Neural cell (in vitro differentiated cells): ENCODE measurements at regions not wholly inside any gene's neighbourhood (a gene's known extent, or its start where the extent isn't known, plus 50 kb on each side); places are given as distances from the start of the nearest gene placed in this dataset.

ENCODE experiments used
- H2AFZ ChIP-seq: fragments of 200-600, 300-800 bp; sonication (generic), shearing (Covaris generic); 2 replicates; pipeline ENCODE4 v1.6.0; 2014; ENCODE audit warnings: low read depth, mild to moderate bottlenecking, antibody characterized with exemption, low read length, moderate library complexity
- H3F3A ChIP-seq: fragments of 200-600 bp; shearing (Covaris generic); 2 replicates; pipeline ENCODE4 v1.6.1; 2016; ENCODE audit warnings: mild to moderate bottlenecking, moderate library complexity, mixed read lengths, antibody characterized with exemption, low read length; ENCODE audit not compliant: insufficient read depth, poor library complexity, severe bottlenecking
- H3K27ac ChIP-seq: fragments of 200-600, 300-800 bp; sonication (generic), shearing (Covaris generic); 2 replicates; pipeline ENCODE4 v1.5.1; 2014; ENCODE audit warnings: mild to moderate bottlenecking, low read length, moderate library complexity
- H3K27me3 ChIP-seq: fragments of 300-800, 200-600 bp; sonication (generic), shearing (Covaris generic); 2 replicates; pipeline ENCODE4 v1.6.0; 2014; ENCODE audit warnings: mild to moderate bottlenecking, low read depth, low read length, moderate library complexity; ENCODE audit not compliant: insufficient read depth
- H3K36me3 ChIP-seq: fragments of 300-800, 200-600 bp; sonication (generic), shearing (Covaris generic); 2 replicates; pipeline ENCODE4 v1.5.1; 2014; ENCODE audit warnings: mild to moderate bottlenecking, antibody characterized with exemption, low read length, moderate library complexity; ENCODE audit not compliant: insufficient read depth
- H3K4me2 ChIP-seq: fragments of 300-800, 200-600 bp; sonication (generic), shearing (Covaris generic); 2 replicates; pipeline ENCODE4 v1.6.0; 2014; ENCODE audit warnings: mild to moderate bottlenecking, low read length
- H3K4me3 ChIP-seq: fragments of 300-800, 200-600 bp; sonication (generic), shearing (Covaris generic); 2 replicates; pipeline ENCODE4 v1.5.1; 2014; ENCODE audit warnings: mild to moderate bottlenecking, low read length, moderate library complexity
- H3K79me2 ChIP-seq: fragments of 200-600 bp; shearing (Covaris generic); replicated peaks from 2 replicates; pipeline ENCODE4 v1.6.0; 2014; ENCODE audit warnings: mild to moderate bottlenecking, low read length, moderate library complexity; ENCODE audit not compliant: insufficient read depth
- H3K9ac ChIP-seq: fragments of 300-800, 200-600 bp; sonication (generic), shearing (Covaris generic); 2 replicates; pipeline ENCODE4 v1.6.1; 2016; ENCODE audit warnings: mild to moderate bottlenecking, low read length, mixed read lengths
- H3K9me2 ChIP-seq: fragments of 200-600 bp; shearing (Covaris generic); 2 replicates; pipeline ENCODE4 v1.6.1; 2016; ENCODE audit warnings: mild to moderate bottlenecking, low read length, mixed read lengths; ENCODE audit not compliant: insufficient read depth
- H3K9me3 ChIP-seq: fragments of 200-600, 300-800 bp; sonication (generic), shearing (Covaris generic); 2 replicates; pipeline ENCODE4 v1.6.1; 2016; ENCODE audit warnings: mild to moderate bottlenecking, mixed run types, low read length, moderate library complexity, mixed read lengths
- H4K20me1 ChIP-seq: fragments of 200-600 bp; shearing (Covaris generic); 2 replicates; pipeline ENCODE4 v1.6.1; 2016; ENCODE audit warnings: mild to moderate bottlenecking, mixed run types; ENCODE audit not compliant: insufficient read depth
- CTCF ChIP-seq: fragments of 450-650 bp; IDR thresholded peaks from 2 replicates; pipeline ENCODE4 v1.5.1; 2014; ENCODE audit warnings: antibody characterized with exemption, mild to moderate bottlenecking, moderate library complexity; ENCODE audit not compliant: poor library complexity, severe bottlenecking
- EP300 ChIP-seq: fragments of 450-650 bp; conservative IDR thresholded peaks from 2 replicates; pipeline ENCODE4 v1.6.1; 2014; ENCODE audit warnings: antibody characterized with exemption, mild to moderate bottlenecking, moderate library complexity; ENCODE audit not compliant: poor library complexity, severe bottlenecking
- EZH2 ChIP-seq: fragments of 200-600, 300-800 bp; shearing (Covaris generic), sonication (generic); IDR thresholded peaks from 2 replicates; pipeline ENCODE4 v1.6.1; 2014; ENCODE audit warnings: antibody characterized with exemption, low read length, borderline replicate concordance, mild to moderate bottlenecking; ENCODE audit not compliant: insufficient read depth, poor library complexity, severe bottlenecking
- MXI1 ChIP-seq: fragments of 450-650 bp; conservative IDR thresholded peaks from 2 replicates; pipeline ENCODE4 v1.6.1; 2014; ENCODE audit warnings: antibody characterized with exemption, mild to moderate bottlenecking; ENCODE audit not compliant: poor library complexity, severe bottlenecking
- POLR2AphosphoS5 ChIP-seq: IDR thresholded peaks from 2 replicates; pipeline ENCODE4 v1.6.1; 2012
- RAD21 ChIP-seq: fragments of 450-650 bp; conservative IDR thresholded peaks from 2 replicates; pipeline ENCODE4 v1.6.1; 2014; ENCODE audit warnings: antibody characterized with exemption, mild to moderate bottlenecking, moderate library complexity
- REST ChIP-seq: IDR thresholded peaks from 2 replicates; pipeline ENCODE4 v1.6.1; 2012; ENCODE audit warnings: borderline replicate concordance
- SMC3 ChIP-seq: fragments of 450-650 bp; conservative IDR thresholded peaks from 2 replicates; pipeline ENCODE4 v1.6.1; 2014; ENCODE audit warnings: antibody characterized with exemption, mild to moderate bottlenecking, moderate library complexity; ENCODE audit not compliant: poor library complexity
- TAF1 ChIP-seq: IDR thresholded peaks from 2 replicates; pipeline ENCODE4 v1.6.1; 2012; ENCODE audit warnings: low read depth

DNA sequence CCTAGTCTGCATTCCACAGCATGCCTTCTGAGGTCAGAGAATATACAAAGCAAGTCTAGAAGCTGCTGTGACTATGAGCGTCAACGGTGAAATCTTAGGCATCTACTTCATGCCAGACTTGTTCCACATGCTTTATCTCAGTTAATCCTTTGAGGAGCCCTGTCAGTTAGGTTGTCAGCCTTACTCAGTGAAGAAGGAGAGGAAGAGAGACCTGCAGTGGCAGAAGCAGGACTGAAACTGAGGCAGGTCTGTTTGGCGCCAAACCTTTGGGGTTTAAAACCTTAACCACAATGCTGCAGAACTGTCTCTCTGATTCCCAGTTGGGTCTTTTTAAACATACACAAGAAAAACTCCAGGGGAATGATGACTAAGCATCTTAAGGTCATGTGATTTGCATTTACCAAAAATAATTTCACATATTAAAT lies 139.0 kb upstream of the LIPC start:
- Histone ChIP-seq H3K9me2 (no peaks in the 10 kb centered on the region), H3K27ac (no peak overlapping the region), H2AFZ (no peak overlapping the region), H3K36me3 (no peaks in the 10 kb centered on the region), H3K9me3 (no peaks in the 10 kb centered on the region), H3K27me3 (no peaks in the 10 kb centered on the region), H3K9ac (no peak overlapping the region), H3K79me2 (no peaks in the 10 kb centered on the region), H3F3A (no peaks in the 10 kb centered on the region), H4K20me1 (no peaks in the 10 kb centered on the region), H3K4me3 (no peak overlapping the region), H3K4me2 (no peak overlapping the region)
- TF ChIP-seq TAF1 (no peak), CTCF (no peak), RAD21 (no peak), SMC3 (no peak), MXI1 (no peak), EP300 (no peak), EZH2 (no peak), POLR2AphosphoS5 (no peak), REST (no peak)

DNA sequence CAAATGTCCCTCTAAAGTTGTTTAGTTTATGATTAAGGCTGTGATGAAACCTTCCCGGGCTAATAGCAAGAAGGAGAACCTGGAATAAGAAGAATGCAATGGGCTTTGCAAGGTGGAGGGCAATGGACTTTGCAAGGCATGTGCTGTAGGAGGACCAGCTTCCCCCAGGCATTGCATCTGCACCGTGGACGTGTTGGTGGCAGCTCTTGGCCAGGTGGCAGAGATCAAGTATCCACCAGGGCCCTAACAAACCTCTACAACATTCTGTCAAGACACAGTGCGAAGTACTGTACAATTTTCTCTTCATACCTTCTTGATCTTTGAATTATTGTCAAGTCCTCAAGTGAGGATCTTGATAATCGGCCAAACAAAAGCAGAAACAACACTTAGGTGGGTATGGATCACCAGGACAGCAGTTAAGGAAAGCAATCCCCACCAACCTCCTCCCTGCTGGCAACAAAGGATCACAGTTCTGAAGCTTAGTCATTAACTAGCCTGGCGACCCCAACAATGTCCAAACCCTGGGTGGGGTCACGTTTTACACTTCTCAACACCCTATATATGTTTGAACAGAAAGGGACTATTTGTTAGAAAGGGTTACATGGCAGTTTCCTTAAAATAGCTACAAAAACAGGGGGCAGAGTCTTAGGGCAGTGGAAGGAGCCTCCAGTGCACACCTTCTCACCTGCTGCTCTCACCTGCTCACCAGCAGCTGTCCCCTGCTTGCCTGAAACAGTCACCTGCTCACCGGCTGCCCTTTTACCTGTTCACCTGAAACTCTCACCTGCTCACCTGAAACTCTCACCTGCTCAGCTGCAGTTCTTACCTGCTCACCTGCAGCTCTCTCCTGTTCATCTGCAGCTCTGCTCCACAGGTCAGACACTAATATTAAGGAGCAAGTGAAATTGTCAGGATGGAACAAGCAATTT lies 137.9 kb upstream of the LIPC start:
- no peaks in the 10 kb centered on the region for H3K36me3 ChIP-seq
- H3K9ac ChIP-seq, result no peak overlapping the region
- TF ChIP-seq MXI1 (no peak), EZH2 (no peak), TAF1 (no peak), REST (no peak), POLR2AphosphoS5 (no peak), SMC3 (no peak), CTCF (no peak), EP300 (no peak)
- H3K4me3 ChIP-seq, result no peak overlapping the region
- H3K27me3 ChIP-seq, result no peaks in the 10 kb centered on the region
- no peaks in the 10 kb centered on the region for H3K79me2 ChIP-seq
- H3K4me2 ChIP-seq, result no peak overlapping the region
- H3K9me3 ChIP-seq, result no peaks in the 10 kb centered on the region
- H3F3A ChIP-seq, result no peaks in the 10 kb centered on the region
- no peaks in the 10 kb centered on the region for H3K9me2 ChIP-seq
- no peak overlapping the region for H2AFZ ChIP-seq
- no peaks in the 10 kb centered on the region for H4K20me1 ChIP-seq
- H3K27ac ChIP-seq, result no peak overlapping the region
